Stromal cell of bone marrow (primary cell): ENCODE measurements at regions not wholly inside any gene's neighbourhood (a gene's known extent, or its start where the extent isn't known, plus 50 kb on each side); places are given as distances from the start of the nearest gene placed in this dataset.

Source experiments
- DNase-seq: peaks from one replicate; pipeline ENCODE4 v3.0.0-alpha.2; 2012; ENCODE audit warnings: low read depth

- DNase-seq = no peak
Measured at GRCh38 chr9:78565481-78565880, 268.6 kb downstream of the PSAT1 start.

- no peak for DNase-seq
Measured at GRCh38 chr9:78566521-78566920, 269.6 kb downstream of the PSAT1 start.

GRCh38 chr9:78566948-78567675 lies 270.2 kb downstream of the PSAT1 start:
- DNase-seq = peak; percentile 27

GRCh38 chr9:78567693-78568092 lies 270.8 kb downstream of the PSAT1 start:
- no peak for DNase-seq

DNA sequence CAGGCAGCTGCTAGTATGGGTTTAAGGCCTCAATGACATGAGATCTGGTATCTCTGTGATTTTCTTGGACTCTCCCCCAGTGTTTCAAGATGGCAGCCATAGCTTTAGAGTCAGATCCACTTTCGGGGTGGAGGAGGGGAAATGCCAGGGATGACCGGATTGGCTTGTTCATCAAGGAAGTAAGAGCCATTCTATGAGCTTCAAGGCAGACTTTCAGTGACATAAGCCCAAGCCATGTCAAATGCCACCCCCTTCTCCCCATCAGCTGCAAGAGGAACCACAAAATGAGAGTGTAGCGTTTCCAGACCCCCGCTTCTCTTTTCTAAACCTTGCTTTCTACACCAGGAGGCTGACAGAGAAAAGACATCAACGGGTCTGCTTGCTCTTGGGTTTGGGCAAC lies 271.8 kb downstream of the PSAT1 start:
- DNase-seq = no peak

DNA sequence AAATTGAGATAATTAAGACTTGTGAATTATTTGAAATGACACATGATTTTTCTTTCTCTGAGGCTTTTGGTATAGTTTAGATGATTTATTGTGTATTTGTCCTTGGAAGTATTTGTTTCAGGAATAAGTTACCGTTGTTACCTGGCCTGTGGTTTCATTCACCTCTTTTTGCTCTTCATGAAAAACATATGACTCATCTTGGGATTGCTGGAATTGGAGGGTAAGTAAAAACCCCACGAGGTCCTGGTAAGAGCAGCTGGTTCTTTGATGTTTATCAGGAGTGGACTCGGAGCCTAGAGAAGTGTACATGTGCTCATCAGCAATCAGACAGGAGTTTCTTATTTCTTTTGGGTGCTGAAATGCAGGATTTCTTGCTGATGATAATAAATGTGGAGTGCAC lies 275.3 kb downstream of the PSAT1 start:
- no peak for DNase-seq

- no peak for DNase-seq
Measured at GRCh38 chr9:78573205-78573604, 276.3 kb downstream of the PSAT1 start.

- DNase-seq = no peak
Measured at GRCh38 chr9:78573669-78574068, 276.7 kb downstream of the PSAT1 start.

DNA sequence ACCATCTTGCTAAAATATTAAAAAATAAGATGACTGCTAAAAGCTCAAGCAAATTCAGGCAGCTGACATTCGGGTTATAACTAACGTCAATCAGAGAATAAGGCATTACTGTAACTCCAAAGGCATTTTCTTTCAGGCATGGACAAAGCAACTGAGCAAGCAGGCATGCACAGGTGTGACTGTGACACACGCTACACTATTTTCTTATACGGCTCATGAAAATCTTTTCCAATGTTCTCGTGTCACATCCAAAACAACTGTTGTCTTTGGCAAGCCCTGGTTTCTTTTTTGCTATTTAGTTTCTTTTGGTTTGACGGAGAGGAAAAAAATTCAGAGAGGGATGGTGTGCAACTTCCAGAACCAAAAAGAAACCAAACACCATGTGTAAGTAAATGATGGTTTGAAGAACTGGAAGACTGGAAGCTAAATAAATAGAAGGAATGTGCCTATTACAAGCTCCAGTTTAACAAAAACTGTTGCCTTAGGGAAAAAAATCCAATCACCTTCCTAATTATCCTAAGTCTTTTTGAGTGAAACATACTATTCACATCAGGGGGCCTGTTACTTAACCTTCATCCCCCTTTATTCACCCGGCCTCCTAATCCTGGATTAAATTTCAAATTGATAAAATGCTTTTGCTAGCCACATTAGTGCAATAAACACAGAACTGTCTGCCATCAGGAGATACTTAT lies 277.6 kb downstream of the PSAT1 start:
- DNase-seq = peak; percentile 44

DNA sequence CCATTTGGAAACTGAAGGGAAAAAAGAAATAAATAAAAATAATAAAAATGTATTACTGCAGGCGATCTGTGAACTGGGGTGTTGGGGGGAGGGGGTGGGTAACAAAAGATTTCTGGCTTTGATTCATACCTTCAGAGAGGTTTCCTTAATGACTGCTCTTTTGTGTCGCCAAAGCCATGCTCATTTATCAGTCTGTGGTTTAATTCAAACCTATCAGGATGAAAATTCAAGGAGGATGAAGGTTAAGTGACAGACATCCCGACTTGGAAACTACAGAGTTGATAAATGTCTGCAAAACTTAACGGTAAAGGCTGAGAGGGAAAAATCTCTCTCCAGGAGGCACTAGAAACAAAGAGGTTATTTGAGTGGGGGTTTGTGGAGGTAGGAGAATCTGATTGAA lies 278.2 kb downstream of the PSAT1 start:
- no peak for DNase-seq

GRCh38 chr9:78575771-78576170 lies 278.8 kb downstream of the PSAT1 start:
- no peak for DNase-seq

GRCh38 chr9:78577156-78577906 lies 280.4 kb downstream of the PSAT1 start:
- DNase-seq = no peak

- DNase-seq = no peak
Measured at GRCh38 chr9:78578072-78578471, 281.1 kb downstream of the PSAT1 start.

DNA sequence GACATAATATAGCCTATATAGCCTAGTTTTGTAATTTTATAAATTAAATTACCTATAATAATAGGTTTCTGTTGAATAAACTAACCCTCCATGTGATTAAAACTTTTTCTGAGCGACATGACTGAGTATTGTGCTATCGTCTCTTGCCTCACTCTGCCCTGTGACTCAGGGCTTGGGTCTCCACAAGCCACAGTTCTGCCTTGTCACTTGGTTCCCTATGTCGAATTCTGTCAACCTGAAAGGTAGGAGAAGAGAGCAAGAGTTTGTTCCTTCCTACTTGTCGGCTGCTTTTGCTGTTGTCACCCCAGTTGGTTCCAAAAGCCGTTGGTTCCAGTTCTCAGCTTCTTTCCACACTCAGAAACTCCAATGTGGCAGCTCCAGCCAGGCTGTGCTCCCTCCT lies 285.9 kb downstream of the PSAT1 start:
- DNase-seq = no peak

- no peak for DNase-seq
Measured at GRCh38 chr9:78584589-78584988, 287.7 kb downstream of the PSAT1 start.

- no peak for DNase-seq
Measured at GRCh38 chr9:78585909-78586308, 289.0 kb downstream of the PSAT1 start.

GRCh38 chr9:78590068-78590467 lies 293.1 kb downstream of the PSAT1 start:
- DNase-seq = no peak

DNA sequence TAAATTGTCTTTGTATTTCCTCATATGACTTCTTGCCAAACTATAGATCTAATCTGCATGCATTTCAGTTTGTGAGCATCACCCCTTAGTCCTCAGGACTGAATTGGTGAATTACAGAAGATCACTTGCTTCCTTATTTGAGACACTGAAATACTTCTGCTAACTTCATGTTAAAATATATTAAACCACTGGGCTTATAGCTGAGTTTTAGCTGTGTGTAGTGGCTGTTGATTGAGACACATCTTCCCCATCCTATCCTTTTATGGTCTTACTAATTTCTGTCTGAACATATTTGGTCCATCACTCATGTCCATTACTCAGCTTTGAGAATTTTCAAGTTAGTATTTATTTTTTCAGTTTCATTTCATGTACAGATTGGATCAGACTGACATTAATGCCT lies 295.9 kb downstream of the PSAT1 start:
- DNase-seq = peak; percentile 61

DNA sequence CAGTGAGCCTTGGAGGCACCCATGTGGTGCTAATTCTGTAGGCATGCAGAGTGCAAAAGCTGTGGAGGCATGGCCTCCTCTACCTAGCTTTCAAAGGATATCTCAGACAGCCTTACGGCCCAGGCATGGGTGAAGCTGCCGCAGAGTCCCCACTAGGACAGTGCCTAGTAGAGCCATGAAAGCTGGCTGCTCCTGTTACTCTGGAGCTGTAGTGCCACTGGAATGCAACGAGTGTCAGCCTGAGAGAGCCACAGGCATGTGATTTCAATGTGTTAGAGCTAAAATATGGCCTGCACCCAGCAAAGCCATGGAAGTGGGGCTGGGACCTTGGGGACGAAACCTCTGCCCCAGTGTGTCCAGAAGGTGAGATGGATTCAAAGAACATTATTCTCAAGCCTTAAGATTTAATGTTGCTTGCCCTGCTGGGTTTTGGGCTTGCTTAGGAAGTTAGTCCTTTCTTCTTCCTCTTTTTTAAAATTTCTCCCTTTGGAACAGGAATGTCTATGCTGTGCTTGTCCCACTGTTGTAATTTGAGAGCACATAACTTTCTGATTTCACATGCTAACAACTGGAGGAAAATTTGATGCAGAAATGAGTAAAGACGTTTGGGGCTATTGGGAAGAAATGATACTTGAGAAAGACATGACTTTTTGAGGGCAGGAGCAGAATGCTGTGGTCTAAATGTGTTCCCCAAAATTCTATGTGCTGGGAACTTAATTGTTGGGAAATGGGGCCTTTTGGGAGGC lies 298.4 kb downstream of the PSAT1 start:
- no peak for DNase-seq

- no peak for DNase-seq
Measured at GRCh38 chr9:78596346-78596745, 299.4 kb downstream of the PSAT1 start.

- DNase-seq = no peak
Measured at GRCh38 chr9:78598120-78598519, 301.2 kb downstream of the PSAT1 start.

DNA sequence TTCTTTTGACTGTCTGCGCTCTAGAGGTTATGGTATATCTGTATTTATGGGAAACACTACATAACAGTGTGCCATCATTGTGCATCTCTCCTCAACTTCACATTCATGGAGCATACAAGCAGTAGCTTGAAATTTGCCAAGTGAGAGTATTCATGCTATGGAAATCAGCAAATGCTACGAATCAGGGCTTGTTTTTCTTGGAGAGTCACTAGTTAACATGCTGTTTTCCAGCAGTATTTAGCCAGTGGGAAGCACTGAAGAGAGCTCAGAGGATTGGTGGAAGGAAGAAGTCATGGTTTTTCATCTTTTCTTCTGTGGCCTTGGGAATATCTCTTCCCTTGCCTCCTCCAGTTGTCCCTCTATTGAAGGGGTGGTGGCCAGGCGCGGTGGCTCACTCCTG lies 303.0 kb downstream of the PSAT1 start:
- DNase-seq = no peak
